ENCODE measurements at regions not wholly inside any gene's neighbourhood (a gene's known extent, or its start where the extent isn't known, plus 50 kb on each side); places are given as distances from the start of the nearest gene placed in this dataset.
"Not testable (repeated sequence)": the region's sequence is repeated elsewhere in the genome, so short reads cannot be mapped to it uniquely, and the experiment has no call there.

DNA sequence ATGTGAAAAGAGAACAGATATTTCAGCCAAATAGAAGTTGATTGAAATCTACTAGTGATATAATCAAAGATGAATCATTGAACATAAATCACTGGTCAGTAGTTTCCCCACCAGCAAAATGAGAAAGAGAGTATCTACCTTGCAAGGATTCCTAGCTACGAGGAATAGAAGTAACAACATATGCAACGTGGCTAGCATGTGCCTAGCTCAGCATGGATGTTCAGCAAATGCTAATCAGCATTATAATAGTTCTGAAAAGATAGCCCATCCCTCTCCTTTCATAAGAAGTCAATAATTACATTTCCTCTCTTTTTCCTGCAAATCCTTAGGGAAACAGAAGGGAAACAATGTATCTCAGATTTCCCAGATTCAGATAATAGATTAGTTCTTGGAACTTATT lies 417.2 kb downstream of the SATB2 start:
- no peak for DNase-seq (ENCODE audit: low read depth in 2 of 2, low spot score in 1 of 2)

GRCh38 chr2:199033761-199034160 lies 424.0 kb downstream of the SATB2 start:
- not testable (repeated sequence) for DNase-seq (ENCODE audit: low read depth in 2 of 2, low spot score in 1 of 2)

DNA sequence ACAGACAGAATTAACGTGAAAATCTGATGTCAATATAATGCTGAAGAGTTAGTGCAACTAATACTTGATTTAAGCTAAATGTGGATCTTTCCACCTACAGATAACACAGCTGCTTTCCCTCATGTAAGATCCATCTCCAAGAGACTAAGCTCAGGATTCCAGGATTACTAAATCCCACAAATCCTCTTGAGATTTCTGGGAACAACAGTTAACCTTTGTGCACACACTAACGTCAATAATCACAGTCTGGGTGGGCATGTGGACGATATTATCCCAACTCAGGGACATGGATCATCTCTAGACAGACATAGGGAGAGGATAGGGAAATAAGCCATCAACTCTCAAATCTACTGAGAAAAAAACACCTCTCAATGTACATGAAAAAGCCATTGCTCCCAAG lies 432.6 kb downstream of the SATB2 start:
- DNase-seq (ENCODE audit: low read depth in 2 of 2, low spot score in 1 of 2), result no peak

GRCh38 chr2:199024224-199024623 lies 433.5 kb downstream of the SATB2 start:
- DNase-seq (ENCODE audit: low read depth in 2 of 2, low spot score in 1 of 2), result no peak

GRCh38 chr2:199019898-199020507 lies 437.7 kb downstream of the SATB2 start:
- DNase-seq (ENCODE audit: low read depth in 2 of 2, low spot score in 1 of 2), result no peak

GRCh38 chr2:199018826-199019225 lies 438.9 kb downstream of the SATB2 start:
- DNase-seq (ENCODE audit: low read depth in 2 of 2, low spot score in 1 of 2), result no peak

GRCh38 chr2:199015072-199015471 lies 442.7 kb downstream of the SATB2 start:
- DNase-seq (ENCODE audit: low read depth in 2 of 2, low spot score in 1 of 2), result no peak

GRCh38 chr2:199014226-199014625 lies 443.5 kb downstream of the SATB2 start:
- no peak for DNase-seq (ENCODE audit: low read depth in 2 of 2, low spot score in 1 of 2)

DNA sequence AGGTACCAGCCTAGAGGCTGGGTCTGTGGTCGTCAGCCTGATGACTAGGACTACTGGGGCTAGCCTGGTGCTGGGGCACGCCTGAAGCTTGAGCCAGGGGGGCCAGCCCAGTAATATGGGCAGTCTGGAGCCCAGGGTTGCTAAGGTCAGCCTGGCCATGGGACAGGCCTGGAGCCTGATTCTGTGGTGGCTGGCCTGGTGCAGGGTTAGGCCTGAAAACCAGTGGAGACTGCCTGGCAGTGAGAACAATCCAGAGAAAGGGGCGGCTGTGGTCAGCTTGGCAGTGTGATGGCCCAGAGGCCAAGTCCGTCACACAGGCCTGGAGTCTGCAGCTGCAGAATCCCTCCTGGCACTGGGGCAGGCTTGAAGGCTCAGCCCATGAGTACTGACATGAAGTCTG lies 445.8 kb downstream of the SATB2 start:
- no peak for DNase-seq (ENCODE audit: low read depth in 2 of 2, low spot score in 1 of 2)

- no peak for DNase-seq (ENCODE audit: low read depth in 2 of 2, low spot score in 1 of 2)
Observed at GRCh38 chr2:198994678-198995077, 463.1 kb downstream of the SATB2 start.

- no peak for DNase-seq (ENCODE audit: low read depth in 2 of 2, low spot score in 1 of 2)
Observed at GRCh38 chr2:198991431-198991830, 466.3 kb downstream of the SATB2 start.

GRCh38 chr2:198975779-198976178 lies 482.0 kb downstream of the SATB2 start:
- no peak for DNase-seq (ENCODE audit: low read depth in 2 of 2, low spot score in 1 of 2)

DNA sequence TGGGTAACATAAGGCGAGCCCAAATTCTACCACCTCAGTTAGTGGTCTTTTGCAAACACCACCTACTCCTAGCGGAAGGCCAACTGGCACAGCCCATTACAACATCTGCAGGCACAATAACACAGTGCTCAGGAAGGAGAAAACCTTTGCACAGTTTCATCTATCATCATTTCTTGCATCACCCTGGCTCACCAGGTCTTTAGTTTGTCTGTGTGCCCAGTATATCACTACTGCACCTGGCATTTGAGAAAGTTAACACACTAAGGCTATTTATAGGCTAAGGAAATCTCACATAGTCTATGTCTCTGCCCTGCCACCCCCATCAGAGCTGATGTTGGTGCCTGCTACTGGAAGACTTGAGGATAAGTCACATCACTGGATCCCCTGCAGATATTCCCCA lies 484.0 kb downstream of the SATB2 start:
- DNase-seq (ENCODE audit: low read depth in 2 of 2, low spot score in 1 of 2), result no peak

GRCh38 chr2:198973181-198973580 lies 484.6 kb downstream of the SATB2 start:
- no peak for DNase-seq (ENCODE audit: low read depth in 2 of 2, low spot score in 1 of 2)

DNA sequence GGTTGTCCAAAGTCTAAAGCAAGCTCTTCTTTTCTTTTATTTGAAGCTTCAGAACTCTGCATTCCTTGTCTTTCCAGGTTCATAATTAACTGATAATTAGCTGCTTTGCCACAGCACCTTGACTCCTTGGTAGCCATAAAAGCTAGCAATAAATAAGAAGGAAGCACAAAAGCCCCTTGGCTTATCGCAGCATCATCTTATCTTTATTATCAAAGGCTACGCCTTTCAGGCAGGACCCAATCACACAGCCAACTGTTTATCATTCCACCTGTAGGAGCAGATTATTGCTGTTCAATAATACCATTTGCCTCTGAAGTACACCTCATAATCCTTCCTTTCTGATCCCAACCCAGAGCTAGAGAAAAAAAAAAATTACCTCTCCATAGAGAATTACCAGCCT lies 489.2 kb downstream of the SATB2 start:
- no peak for DNase-seq (ENCODE audit: low read depth in 2 of 2, low spot score in 1 of 2)

DNA sequence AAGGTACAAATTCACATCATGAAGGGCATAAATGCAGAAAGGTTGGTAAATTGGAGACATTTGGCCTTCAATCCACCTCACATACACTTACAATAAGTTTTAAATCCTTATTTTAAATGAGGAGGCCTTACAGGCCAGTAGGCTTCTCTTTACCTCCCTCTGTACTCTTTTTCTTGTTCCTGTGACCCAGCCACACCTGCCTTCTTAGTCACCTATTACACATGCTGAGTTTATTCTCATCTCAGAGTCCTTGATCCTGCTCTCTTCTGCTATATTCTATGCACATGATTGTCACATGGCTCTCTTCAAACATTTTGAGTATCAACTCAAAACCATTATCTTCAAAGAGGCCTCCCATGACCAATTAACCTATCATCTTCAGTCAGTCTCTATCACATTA lies 491.5 kb downstream of the SATB2 start:
- DNase-seq (ENCODE audit: low read depth in 2 of 2, low spot score in 1 of 2), result no peak

DNA sequence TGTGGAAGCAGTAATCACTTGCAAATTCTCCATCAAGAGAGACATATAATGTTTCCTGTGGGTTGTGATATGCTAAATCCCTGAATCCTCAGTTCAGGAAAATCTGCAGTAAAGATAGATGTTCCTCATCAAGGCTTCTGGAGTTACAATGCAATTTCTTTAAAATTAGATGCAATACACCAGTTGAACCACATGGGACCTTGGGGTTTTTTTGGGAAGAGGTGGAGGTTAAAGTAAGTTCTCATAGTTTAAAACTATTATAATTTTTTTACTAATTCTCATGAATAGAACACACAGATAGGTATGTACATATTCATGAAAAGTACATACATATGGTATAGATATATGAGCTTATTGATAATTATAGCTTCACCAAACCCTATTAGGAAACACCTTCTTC lies 496.2 kb downstream of the SATB2 start:
- no peak for DNase-seq (ENCODE audit: low read depth in 2 of 2, low spot score in 1 of 2)

GRCh38 chr2:198957181-198957580 lies 500.6 kb downstream of the SATB2 start:
- no peak for DNase-seq (ENCODE audit: low read depth in 2 of 2, low spot score in 1 of 2)

DNA sequence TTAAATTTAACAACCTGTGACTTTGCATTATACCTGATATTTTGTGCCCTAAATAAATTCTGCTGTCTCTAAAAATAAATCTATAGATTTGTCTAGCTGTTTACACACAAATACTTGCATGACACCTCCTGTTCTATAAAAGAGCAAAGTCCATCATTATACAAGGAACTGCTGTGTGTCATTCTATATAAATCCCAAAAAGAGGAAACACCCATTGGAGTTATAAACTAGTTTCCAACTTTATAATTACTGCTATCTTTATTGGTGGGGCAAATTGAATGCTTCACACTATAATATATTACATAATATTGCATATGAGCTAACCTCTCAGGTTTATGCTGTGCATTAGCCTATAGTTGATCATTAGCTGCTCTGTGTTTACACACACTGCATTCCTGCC lies 504.4 kb downstream of the SATB2 start:
- DNase-seq (ENCODE audit: low read depth in 2 of 2, low spot score in 1 of 2), result no peak

DNA sequence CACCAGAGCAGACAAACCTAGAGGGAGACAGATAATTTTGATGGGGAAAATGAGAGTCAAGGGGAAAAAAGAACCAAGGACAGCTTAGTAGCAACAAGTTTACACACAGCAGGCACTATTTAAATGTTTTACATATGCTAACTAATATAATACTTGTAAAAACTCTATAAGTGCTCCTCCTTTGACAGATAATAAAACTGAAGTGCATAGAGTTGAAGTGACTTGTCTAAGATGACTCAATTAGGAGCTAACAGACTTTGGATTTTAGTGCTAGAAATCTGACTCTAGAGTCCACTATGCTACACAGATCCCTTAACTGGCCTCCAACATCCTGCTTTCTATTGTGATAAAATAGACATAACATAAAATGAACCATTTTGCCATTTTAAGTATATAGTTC lies 506.9 kb downstream of the SATB2 start:
- DNase-seq (ENCODE audit: low read depth in 2 of 2, low spot score in 1 of 2), result no peak

DNA sequence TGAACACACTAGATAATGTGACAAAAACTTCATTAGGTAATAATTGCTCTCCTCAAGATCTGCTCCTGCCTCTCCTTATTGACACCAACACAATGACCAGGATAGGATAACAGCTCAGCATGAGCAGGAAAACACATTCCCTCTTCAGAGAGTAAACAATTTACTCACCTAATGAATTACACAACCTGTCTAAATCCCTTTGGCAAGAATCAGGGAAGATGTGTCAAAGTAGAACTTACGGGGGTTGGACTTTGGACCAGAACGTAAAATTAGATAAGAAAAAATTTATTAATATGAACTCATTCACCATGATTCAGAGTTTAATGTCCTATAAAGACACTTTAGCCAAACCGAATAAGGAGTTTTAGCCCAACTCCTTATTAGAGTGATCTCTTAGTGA lies 512.2 kb downstream of the SATB2 start:
- no peak for DNase-seq (ENCODE audit: low read depth in 2 of 2, low spot score in 1 of 2)

DNA sequence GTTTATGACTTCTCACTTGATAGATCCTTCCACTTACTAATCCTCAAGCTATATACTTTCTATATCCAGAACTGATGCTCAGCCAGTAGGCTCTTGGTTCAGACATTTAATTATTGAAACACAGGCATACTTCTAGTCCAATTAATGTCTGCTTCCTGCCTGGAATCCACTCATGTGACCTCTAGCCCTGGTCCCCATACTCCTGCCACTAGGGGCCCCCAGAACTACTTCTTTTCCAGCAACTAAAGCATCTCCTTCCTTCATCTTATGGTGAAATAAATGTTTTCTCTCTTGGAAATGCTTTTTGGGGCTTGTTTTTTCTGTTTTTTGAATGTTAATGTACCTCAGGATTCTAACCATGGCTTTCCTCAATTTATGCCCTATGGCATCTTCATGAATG lies 527.6 kb downstream of the SATB2 start:
- no peak for DNase-seq (ENCODE audit: low read depth in 2 of 2, low spot score in 1 of 2)

- no peak for DNase-seq (ENCODE audit: low read depth in 2 of 2, low spot score in 1 of 2)
Observed at GRCh38 chr2:198928026-198928425, 529.7 kb downstream of the SATB2 start.
